ENCODE measurements at regions not wholly inside any gene's neighbourhood (a gene's known extent, or its start where the extent isn't known, plus 50 kb on each side); places are given as distances from the start of the nearest gene placed in this dataset.
"Not testable (repeated sequence)": the region's sequence is repeated elsewhere in the genome, so short reads cannot be mapped to it uniquely, and the experiment has no call there.

GRCh38 chr14:37891500-37891899, 296.1 kb downstream of the TTC6 start:
- DNase-seq (ENCODE audit: low read depth): not testable (repeated sequence)

GRCh38 chr14:37894463-37894862, 299.0 kb downstream of the TTC6 start:
- DNase-seq (ENCODE audit: low read depth): no peak

- DNase-seq (ENCODE audit: low read depth): no peak
Observed at GRCh38 chr14:37899365-37899764, 303.9 kb downstream of the TTC6 start.

DNA sequence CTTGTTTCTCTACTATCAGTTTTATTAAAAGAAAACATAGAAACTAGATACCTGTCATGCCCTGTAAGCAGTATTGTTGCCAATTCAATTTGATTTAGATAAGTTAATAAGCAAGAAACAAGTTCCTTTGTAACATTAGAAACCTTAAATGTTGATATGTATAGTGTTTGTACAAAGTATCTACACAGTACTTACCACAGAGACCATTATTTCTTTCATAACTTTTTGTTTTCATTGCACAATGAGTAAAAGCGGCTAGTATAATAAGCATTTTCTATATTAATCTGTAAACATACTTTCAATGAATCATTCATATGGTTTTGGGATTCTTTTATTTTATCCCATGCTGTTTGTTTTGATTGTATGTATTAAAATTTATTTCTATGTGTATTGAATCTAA, 305.1 kb downstream of the TTC6 start:
- DNase-seq (ENCODE audit: low read depth): no peak

DNA sequence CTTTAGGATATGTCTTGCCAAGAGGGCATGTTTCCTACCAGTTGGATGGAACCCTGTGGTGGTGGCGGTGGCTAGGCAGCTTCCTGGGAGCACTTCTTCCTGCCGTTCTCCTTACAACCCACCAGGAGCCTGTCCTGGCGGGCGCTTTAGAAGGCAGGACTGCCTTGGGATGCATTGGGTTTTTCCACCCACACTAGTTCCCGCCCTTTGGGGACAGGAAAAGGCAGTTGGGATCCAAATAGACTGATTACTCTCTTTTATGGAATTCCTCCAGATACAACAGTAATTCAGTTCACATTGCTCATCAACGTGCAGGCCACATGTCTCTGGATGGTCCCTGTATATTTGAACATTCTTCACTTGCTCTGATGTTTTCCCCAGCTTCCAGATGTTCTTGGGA, 305.7 kb upstream of the SSTR1 start:
- peak; percentile 75 for DNase-seq (ENCODE audit: low read depth)

GRCh38 chr14:37903343-37904191, 304.1 kb upstream of the SSTR1 start:
- DNase-seq (ENCODE audit: low read depth): peak; percentile 59

DNA sequence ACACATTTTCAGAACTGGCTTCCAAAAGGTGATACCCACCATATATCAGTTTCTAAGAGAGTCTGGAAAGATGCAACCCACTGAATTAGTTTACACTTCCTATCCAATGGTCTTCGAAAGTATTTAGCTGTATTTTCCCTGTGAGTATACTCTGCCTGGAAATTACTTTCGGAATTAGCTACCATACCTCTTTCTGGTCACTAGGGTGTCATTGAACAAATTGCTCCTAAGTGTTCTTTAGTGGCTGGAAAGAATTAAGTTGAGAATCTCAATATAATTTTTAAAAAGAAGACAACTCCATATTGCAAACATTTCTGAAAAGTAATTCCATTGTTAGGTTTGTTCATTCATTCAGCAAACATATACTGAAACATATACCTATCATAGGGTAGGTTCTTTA, 283.1 kb upstream of the SSTR1 start:
- no peak for DNase-seq (ENCODE audit: low read depth)

DNA sequence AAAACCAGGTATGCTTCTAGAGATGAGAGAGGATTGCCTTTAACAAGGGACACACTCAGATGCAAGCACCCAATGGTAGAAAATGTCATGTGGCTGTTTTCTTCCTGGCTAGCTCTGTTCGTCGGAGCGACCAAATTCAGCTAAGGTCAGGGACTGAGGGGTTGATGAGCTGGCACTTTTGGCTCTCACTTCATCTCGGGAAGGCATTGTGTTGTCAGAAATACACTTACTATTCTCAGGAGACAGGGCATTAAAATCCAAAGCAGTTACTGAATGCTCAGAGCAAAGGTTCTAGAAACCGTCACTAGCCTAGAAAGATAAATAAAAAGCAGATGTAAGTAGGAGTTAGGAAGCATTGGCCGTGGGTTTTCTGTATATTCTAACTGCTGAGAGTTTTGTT, 275.7 kb upstream of the SSTR1 start:
- DNase-seq (ENCODE audit: low read depth): no peak

- no peak for DNase-seq (ENCODE audit: low read depth)
Observed at GRCh38 chr14:37932481-37932880, 275.2 kb upstream of the SSTR1 start.

DNA sequence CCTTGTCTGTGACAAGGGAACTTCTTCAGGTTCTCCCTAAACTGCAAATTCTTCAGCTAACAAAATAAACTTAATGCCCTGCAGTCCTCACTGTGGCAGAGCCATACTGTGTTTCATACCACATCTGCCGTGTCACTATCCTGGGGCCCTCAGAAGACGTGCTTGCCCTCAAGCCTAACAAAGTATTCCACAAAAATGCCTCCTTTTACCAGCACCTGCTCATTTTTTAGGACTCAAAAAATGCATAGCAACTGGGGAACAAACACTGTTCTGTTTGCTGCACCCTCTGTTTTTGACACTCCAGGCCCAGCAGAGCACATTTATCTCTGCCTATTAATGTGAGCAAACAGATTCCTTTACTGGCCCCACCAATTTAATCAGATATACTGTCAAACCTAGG, 270.7 kb upstream of the SSTR1 start:
- DNase-seq (ENCODE audit: low read depth): no peak

DNA sequence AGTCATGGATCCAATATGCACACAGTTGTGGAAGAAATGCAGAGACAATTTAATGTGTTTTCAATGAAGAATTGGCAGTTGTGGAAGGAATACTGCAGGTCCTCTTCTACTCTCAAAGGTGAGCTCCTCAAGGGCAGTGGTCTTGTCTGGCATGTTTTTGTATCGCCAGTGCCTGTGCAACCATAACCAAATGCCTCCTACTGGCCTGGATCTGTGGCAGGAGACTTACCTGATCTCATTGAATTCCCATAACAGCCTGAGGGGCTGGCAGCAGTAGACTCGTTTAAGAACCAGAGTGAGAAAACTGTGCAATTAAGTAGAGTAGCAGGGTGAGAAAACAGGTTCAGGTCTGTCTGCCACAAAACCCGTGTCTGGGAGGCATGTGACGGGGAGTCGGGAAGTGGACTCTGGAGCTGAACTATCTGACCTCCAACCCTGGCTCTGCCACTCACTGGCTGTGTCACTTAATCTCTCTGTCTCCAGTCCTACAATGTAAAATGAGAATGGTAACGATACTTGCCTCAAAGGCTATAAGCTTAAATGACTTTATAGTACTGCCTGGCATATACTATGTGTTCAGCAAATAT, 268.2 kb upstream of the SSTR1 start:
- DNase-seq (ENCODE audit: low read depth): no peak

DNA sequence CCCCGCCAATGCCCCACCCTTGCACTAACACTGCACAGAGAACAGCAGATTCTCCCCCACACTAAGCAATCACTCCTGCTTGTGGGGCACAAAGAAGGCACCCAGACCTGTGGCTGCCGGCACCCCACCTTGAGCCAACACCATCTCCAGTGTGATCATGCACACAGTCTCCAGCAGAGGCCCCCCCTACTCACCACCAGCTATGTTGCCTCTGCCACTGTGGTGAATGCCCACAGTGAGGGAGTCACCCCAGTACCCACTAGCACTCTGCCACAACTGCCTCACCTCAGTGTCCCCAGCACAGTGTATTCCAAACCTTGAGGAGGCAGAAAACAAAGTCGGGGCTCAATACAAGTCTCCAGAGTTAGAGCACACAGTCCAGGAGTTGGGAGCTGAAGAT, 261.7 kb upstream of the SSTR1 start:
- DNase-seq (ENCODE audit: low read depth): no peak

DNA sequence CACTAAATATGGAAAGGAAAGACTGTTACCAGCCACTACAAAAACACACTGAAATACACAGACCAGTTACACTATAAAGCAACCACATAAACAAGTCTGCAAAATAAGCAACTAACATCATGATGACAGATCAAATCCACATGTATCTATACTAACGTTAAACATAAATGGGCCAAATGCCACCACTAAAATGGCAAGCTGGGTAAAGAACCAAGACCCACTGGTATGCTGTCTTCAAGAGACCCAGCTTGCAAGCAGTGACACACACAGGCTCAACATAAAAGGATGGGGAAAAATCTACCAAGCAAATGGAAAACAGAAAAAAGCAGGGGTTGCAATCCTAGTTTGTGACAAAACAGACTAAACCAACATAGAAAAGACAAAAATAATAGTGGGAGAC, 260.9 kb upstream of the SSTR1 start:
- no peak for DNase-seq (ENCODE audit: low read depth)

GRCh38 chr14:37948266-37948665, 259.4 kb upstream of the SSTR1 start:
- no peak for DNase-seq (ENCODE audit: low read depth)

GRCh38 chr14:37968664-37969240, 239.0 kb upstream of the SSTR1 start:
- DNase-seq (ENCODE audit: low read depth): no peak

GRCh38 chr14:37969511-37969979, 238.2 kb upstream of the SSTR1 start:
- DNase-seq (ENCODE audit: low read depth): no peak

DNA sequence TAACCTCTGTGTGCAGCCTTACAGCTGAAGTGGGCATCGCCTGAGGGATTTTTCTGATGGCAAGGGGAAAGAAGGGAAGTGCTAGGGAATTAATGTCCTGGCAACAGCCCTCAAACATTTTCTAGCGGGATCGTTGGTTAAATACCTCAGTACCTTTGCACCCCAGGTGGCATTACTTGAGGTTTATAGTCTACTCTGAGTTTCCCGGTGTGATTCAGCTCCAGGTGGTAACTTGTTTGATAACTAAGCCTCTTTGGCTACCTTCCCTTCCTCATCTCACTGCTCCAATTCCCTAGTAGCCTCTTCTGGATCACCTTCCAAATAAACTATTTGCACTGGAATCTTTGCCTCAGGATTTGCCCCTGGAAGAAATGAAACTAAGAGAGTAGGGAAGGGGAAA, 237.0 kb upstream of the SSTR1 start:
- DNase-seq (ENCODE audit: low read depth): no peak

- no peak for DNase-seq (ENCODE audit: low read depth)
Observed at GRCh38 chr14:37972941-37973887, 234.5 kb upstream of the SSTR1 start.

DNA sequence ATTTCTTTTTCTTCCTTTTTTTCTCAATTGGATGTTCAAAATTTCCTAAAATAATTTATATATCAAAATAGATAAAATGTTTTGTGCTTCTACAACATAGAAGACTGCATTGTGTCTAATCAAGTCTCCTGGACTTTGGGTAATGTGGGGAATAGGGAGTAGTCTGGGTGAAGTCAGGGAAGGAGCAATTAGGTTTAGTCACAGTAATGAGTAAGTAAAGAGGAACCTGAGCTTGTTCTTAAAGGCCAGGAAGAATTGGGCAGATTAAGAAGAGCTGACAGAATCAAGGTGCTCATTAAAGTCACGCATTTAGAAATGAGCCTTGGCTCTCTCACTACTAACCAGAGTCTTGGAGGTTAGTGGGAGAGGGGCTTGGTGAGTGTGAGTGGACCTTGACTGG, 233.3 kb upstream of the SSTR1 start:
- DNase-seq (ENCODE audit: low read depth): no peak

- DNase-seq (ENCODE audit: low read depth): no peak
Observed at GRCh38 chr14:37977481-37977880, 230.2 kb upstream of the SSTR1 start.

GRCh38 chr14:37985826-37986470, 221.8 kb upstream of the SSTR1 start:
- DNase-seq (ENCODE audit: low read depth): peak; percentile 31

DNA sequence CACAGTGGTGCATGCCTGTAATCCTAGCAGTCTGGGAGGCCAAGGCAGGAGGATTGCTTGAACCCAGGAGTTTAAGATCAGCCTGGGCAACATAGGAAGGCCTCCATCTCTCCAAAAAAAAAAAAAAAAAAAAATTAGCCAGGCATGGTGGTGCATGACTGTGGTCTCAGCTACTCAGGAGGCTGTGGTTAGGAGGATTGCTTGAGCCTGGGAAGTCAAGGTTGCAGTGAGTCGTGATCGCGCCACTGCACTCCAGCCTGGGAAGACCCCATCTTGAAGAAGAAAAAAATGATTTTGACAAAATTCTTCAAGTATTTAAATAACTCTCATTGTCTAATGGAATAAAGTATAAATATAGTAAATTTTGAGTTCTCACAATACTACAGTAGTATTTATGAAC, 219.2 kb upstream of the SSTR1 start:
- no peak for DNase-seq (ENCODE audit: low read depth)

All from HS-27A (cell line).